ENCODE measurements at regions not wholly inside any gene's neighbourhood (a gene's known extent, or its start where the extent isn't known, plus 50 kb on each side); places are given as distances from the start of the nearest gene placed in this dataset.

DNA sequence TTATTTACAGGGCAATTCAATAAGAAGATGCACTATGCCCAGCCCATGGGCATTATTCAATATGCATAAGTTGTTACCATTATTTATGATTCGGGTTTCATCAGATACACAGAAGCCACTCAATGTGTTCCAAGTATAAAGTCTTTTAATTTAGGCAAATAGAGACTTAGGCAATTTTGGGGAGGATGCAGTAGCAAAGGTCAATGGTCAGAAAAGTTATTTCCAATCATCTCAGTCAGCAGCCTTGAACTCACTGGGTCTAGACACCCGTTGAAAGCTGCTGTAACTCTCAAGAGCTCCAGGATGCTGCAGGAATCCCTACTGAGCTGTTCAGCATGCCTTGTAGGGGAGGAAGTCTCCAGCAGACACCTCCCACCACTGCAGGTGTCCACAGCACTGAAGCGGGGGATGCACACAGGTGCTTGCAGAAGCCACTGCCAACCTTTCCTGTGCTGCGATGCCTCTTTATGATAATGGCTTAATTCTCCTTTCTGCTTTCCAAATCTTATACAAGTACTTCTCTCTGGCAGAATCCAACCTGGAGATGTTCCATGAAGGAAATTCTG, 155.0 kb upstream of the SUCLG2 start:
- TF ChIP-seq, protein P1, sequence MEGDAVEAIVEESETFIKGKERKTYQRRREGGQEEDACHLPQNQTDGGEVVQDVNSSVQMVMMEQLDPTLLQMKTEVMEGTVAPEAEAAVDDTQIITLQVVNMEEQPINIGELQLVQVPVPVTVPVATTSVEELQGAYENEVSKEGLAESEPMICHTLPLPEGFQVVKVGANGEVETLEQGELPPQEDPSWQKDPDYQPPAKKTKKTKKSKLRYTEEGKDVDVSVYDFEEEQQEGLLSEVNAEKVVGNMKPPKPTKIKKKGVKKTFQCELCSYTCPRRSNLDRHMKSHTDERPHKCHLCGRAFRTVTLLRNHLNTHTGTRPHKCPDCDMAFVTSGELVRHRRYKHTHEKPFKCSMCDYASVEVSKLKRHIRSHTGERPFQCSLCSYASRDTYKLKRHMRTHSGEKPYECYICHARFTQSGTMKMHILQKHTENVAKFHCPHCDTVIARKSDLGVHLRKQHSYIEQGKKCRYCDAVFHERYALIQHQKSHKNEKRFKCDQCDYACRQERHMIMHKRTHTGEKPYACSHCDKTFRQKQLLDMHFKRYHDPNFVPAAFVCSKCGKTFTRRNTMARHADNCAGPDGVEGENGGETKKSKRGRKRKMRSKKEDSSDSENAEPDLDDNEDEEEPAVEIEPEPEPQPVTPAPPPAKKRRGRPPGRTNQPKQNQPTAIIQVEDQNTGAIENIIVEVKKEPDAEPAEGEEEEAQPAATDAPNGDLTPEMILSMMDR (conservative IDR thresholded peaks at IDR 0.05 in 1 of 2, IDR thresholded peaks at IDR 0.05 in 1 of 2; ENCODE audit: low read depth in 1 of 2, low read length in 2 of 2), result no peak
- no peak for TF ChIP-seq EZH2 (IDR thresholded peaks at IDR 0.05; ENCODE audit: low read length, missing control alignments)
